ENCODE measurements at regions not wholly inside any gene's neighbourhood (a gene's known extent, or its start where the extent isn't known, plus 50 kb on each side); places are given as distances from the start of the nearest gene placed in this dataset.

DNA sequence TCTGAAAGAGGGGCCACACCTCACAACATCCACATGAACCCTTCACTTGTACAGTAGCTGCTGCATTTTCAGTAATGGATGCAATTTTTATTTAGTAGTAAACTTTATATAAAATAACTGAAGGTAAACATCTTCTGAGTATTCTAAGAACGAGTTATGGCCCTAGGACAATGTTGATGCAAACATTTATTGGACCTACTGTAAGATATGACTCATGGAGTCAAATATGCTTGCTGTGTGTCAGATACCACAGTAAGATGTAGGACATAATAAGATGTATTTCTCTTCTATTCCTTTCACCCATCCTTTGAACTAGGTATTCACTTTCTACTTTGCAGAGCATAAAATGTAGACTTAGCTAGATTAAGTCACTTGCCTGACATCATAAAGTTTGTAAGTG, 87.6 kb downstream of the TEX13C start:
- no peak overlapping the region for H3K9ac ChIP-seq (ENCODE audit: extremely low read depth, low read length, poor library complexity, severe bottlenecking)
- H3K36me3 ChIP-seq (ENCODE audit: control insufficient read depth, insufficient read depth, low read length), result no peaks in the 10 kb centered on the region
- no peak overlapping the region for H3K4me3 ChIP-seq (ENCODE audit: low read length)
- TF ChIP-seq, protein P1, sequence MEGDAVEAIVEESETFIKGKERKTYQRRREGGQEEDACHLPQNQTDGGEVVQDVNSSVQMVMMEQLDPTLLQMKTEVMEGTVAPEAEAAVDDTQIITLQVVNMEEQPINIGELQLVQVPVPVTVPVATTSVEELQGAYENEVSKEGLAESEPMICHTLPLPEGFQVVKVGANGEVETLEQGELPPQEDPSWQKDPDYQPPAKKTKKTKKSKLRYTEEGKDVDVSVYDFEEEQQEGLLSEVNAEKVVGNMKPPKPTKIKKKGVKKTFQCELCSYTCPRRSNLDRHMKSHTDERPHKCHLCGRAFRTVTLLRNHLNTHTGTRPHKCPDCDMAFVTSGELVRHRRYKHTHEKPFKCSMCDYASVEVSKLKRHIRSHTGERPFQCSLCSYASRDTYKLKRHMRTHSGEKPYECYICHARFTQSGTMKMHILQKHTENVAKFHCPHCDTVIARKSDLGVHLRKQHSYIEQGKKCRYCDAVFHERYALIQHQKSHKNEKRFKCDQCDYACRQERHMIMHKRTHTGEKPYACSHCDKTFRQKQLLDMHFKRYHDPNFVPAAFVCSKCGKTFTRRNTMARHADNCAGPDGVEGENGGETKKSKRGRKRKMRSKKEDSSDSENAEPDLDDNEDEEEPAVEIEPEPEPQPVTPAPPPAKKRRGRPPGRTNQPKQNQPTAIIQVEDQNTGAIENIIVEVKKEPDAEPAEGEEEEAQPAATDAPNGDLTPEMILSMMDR (conservative IDR thresholded peaks at IDR 0.05), result no peak
- WGBS, 2 experiments (ENCODE audit: insufficient coverage in 1 of 2, insufficient read length in 1 of 2), result 83% methylated on average over 1 of the region's 1 CpG; no CpG with 5 or more reads in 1 of the 2 experiments
- Mint-ChIP-seq H3K9me3 (no peaks in the 10 kb centered on the region), H3K36me3 (ENCODE audit: low read depth) (peaks cover 2% of the 10 kb centered on the region), H3K4me1 (peaks cover 13% of the 10 kb centered on the region), H3K4me3 (no peak overlapping the region), H3K27me3 (ENCODE audit: insufficient read depth) (no peaks in the 10 kb centered on the region), H3K27ac (no peak overlapping the region)
- H3K9me3 ChIP-seq (ENCODE audit: control insufficient read depth, low read length), result no peaks in the 10 kb centered on the region
- no peaks in the 10 kb centered on the region for H3K4me1 ChIP-seq (ENCODE audit: control insufficient read depth, insufficient read depth, low read length)
- no peak overlapping the region for H3K27ac ChIP-seq (ENCODE audit: low read depth, low read length)
- H3K27me3 ChIP-seq (ENCODE audit: control insufficient read depth, insufficient read depth, low read length, poor library complexity, severe bottlenecking), result no peaks in the 10 kb centered on the region
- no peak for DNase-seq

DNA sequence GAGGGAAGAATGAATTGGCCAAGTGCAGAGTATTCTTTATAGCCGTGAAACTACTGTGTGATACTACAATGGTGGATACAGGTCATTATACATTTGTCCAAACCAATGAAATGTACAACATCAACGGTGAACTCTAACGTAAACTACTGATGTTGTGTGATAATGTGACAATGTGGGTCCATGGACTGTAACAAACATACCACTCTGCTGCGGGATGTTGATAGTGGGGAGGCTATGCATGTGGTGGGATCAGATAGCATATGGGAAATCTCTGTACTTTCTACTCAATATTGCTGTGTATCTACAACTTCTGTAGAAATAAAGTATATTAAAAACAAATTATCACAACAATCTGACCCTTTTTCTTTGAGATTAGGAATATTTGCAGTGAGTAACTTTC, 101.1 kb downstream of the TEX13C start:
- peaks cover 9% of the 10 kb centered on the region for H3K9me3 Mint-ChIP-seq
- Histone ChIP-seq H3K4me3 (ENCODE audit: low read length) (no peak overlapping the region), H3K9me3 (ENCODE audit: control insufficient read depth, low read length) (no peaks in the 10 kb centered on the region), H3K27me3 (ENCODE audit: control insufficient read depth, insufficient read depth, low read length, poor library complexity, severe bottlenecking) (no peaks in the 10 kb centered on the region), H3K27ac (ENCODE audit: low read depth, low read length) (no peak overlapping the region), H3K9ac (ENCODE audit: extremely low read depth, low read length, poor library complexity, severe bottlenecking) (no peak overlapping the region), H3K36me3 (ENCODE audit: control insufficient read depth, insufficient read depth, low read length) (no peaks in the 10 kb centered on the region), H3K4me1 (ENCODE audit: control insufficient read depth, insufficient read depth, low read length) (no peaks in the 10 kb centered on the region)
- no peaks in the 10 kb centered on the region for H3K36me3 Mint-ChIP-seq (ENCODE audit: low read depth)
- no peak overlapping the region for H3K27ac Mint-ChIP-seq
- WGBS, 2 experiments (ENCODE audit: insufficient coverage in 1 of 2, insufficient read length in 1 of 2), result 96% methylated on average over 3 of the region's 4 CpGs; no CpG with 5 or more reads in 1 of the 2 experiments
- DNase-seq, result no peak
- no peaks in the 10 kb centered on the region for H3K4me1 Mint-ChIP-seq
- H3K4me3 Mint-ChIP-seq, result no peak overlapping the region
- H3K27me3 Mint-ChIP-seq (ENCODE audit: insufficient read depth), result no peaks in the 10 kb centered on the region
- TF ChIP-seq, protein P1 (conservative IDR thresholded peaks at IDR 0.05), result no peak

DNA sequence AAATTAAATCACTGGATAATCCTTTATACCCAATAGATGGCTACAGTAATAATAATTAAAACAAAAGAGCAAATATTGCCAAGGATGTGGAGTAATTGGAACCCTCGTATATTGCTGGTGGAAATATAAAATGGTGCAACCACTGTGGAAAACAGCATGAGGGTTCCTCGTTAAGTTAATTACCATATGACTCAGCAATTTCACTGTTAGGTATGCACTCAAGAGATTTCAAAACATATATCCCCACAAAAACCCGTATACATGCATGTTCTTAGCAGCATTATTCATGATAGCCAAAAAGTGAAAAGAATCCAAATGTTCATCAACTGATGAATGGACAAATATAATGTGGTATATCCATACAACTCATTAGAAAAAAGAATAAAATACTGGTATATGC, 103.3 kb downstream of the TEX13C start:
- no peaks in the 10 kb centered on the region for H3K27me3 Mint-ChIP-seq (ENCODE audit: insufficient read depth)
- 76% methylated on average over 3 of the region's 3 CpGs; no CpG with 5 or more reads in 1 of the 2 experiments for WGBS, 2 experiments (ENCODE audit: insufficient coverage in 1 of 2, insufficient read length in 1 of 2)
- H3K27ac ChIP-seq (ENCODE audit: low read depth, low read length), result no peak overlapping the region
- H3K27me3 ChIP-seq (ENCODE audit: control insufficient read depth, insufficient read depth, low read length, poor library complexity, severe bottlenecking), result no peaks in the 10 kb centered on the region
- peaks cover 9% of the 10 kb centered on the region for H3K9me3 Mint-ChIP-seq
- no peak for DNase-seq
- H3K4me1 ChIP-seq (ENCODE audit: control insufficient read depth, insufficient read depth, low read length), result no peaks in the 10 kb centered on the region
- H3K4me3 ChIP-seq (ENCODE audit: low read length), result no peak overlapping the region
- no peaks in the 10 kb centered on the region for H3K36me3 ChIP-seq (ENCODE audit: control insufficient read depth, insufficient read depth, low read length)
- TF ChIP-seq, protein P1 (conservative IDR thresholded peaks at IDR 0.05), result no peak
- H3K9ac ChIP-seq (ENCODE audit: extremely low read depth, low read length, poor library complexity, severe bottlenecking), result no peak overlapping the region
- H3K4me1 Mint-ChIP-seq, result no peaks in the 10 kb centered on the region
- no peak overlapping the region for H3K27ac Mint-ChIP-seq
- no peaks in the 10 kb centered on the region for H3K36me3 Mint-ChIP-seq (ENCODE audit: low read depth)
- H3K9me3 ChIP-seq (ENCODE audit: control insufficient read depth, low read length), result no peaks in the 10 kb centered on the region
- H3K4me3 Mint-ChIP-seq, result no peak overlapping the region

Data from endodermal cell (in vitro differentiated cells).